Neural cell (in vitro differentiated cells): ENCODE measurements at regions not wholly inside any gene's neighbourhood (a gene's known extent, or its start where the extent isn't known, plus 50 kb on each side); places are given as distances from the start of the nearest gene placed in this dataset.

Experiments
- CTCF ChIP-seq: fragments of 450-650 bp; IDR thresholded peaks from 2 replicates; pipeline ENCODE4 v1.5.1; 2014; ENCODE audit warnings: antibody characterized with exemption, mild to moderate bottlenecking, moderate library complexity; ENCODE audit not compliant: poor library complexity, severe bottlenecking
- MXI1 ChIP-seq: fragments of 450-650 bp; conservative IDR thresholded peaks from 2 replicates; pipeline ENCODE4 v1.6.1; 2014; ENCODE audit warnings: antibody characterized with exemption, mild to moderate bottlenecking; ENCODE audit not compliant: poor library complexity, severe bottlenecking
- POLR2AphosphoS5 ChIP-seq: IDR thresholded peaks from 2 replicates; pipeline ENCODE4 v1.6.1; 2012

GRCh38 chr13:21813110-21813509 lies 142.2 kb downstream of the FGF9 start:
- TF ChIP-seq MXI1: no peak
- no peak for TF ChIP-seq CTCF
- no peak for TF ChIP-seq POLR2AphosphoS5
